Loucy (cell line): ENCODE measurements at regions not wholly inside any gene's neighbourhood (a gene's known extent, or its start where the extent isn't known, plus 50 kb on each side); places are given as distances from the start of the nearest gene placed in this dataset.
"Not testable (repeated sequence)": the region's sequence is repeated elsewhere in the genome, so short reads cannot be mapped to it uniquely, and the experiment has no call there.

Source experiments
- CTCF ChIP-seq: fragments of 200-600 bp; sonication (generic); conservative IDR thresholded peaks from 2 replicates; pipeline ENCODE4 v1.5.1; 2014; ENCODE audit warnings: mild to moderate bottlenecking, antibody characterized with exemption, low read length
- EZH2phosphoT487 ChIP-seq: fragments of 200-600 bp; IDR thresholded peaks from 2 replicates; pipeline ENCODE4 v1.6.1; 2018; ENCODE audit warnings: antibody characterized with exemption, mild to moderate bottlenecking, moderate library complexity, borderline replicate concordance

GRCh38 chr4:106542609-106543008, 174.0 kb upstream of the GIMD1 start:
- not testable (repeated sequence) for TF ChIP-seq CTCF, EZH2phosphoT487
